ENCODE measurements at regions not wholly inside any gene's neighbourhood (a gene's known extent, or its start where the extent isn't known, plus 50 kb on each side); places are given as distances from the start of the nearest gene placed in this dataset.

DNA sequence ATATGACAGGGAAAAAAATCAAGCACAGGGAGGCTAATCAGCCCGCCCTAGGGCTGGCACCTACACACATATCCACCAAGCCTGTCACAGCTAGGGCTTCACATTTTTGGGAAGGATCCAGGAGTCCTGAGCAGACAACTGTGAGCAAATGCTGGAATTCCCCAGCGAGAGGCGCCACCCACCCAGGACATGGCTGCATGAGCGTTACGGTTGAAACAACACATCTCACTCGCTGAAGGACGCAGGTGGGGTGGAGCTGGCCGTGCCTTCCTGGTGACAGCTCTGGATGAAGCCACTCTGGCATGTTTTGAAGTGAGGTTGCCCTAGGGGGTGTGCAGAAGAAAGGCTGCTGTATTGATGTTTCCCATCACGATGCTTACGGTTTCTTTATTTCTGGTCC lies 315.1 kb upstream of the EEF2KMT start:
- H3K27me3 ChIP-seq (ENCODE audit: control insufficient read depth in 3 of 3, insufficient read depth in 3 of 3, low read length in 3 of 3), result no peaks in the 10 kb centered on the region
- H3K36me3 ChIP-seq (ENCODE audit: control insufficient read depth in 3 of 3, insufficient read depth in 2 of 3, low read depth in 1 of 3, low read length in 3 of 3), result no peaks in the 10 kb centered on the region
- no peak overlapping the region for H3K4me3 ChIP-seq (ENCODE audit: low read depth in 1 of 3, low read length in 3 of 3)
- FAIRE-seq (no peak), DNase-seq (no peak)
- H3K9me3 ChIP-seq (ENCODE audit: control insufficient read depth in 2 of 2, insufficient read depth in 1 of 2, low read depth in 1 of 2, low read length in 1 of 2), result no peaks in the 10 kb centered on the region
- no peak overlapping the region for H3K27ac ChIP-seq (ENCODE audit: low read depth in 1 of 3, low read length in 2 of 3)
- 38 to 44% (median 40%) methylated on average over 10 of the region's 10 CpGs for WGBS, 3 donors
- no peaks in the 10 kb centered on the region for H3K4me1 ChIP-seq (ENCODE audit: control insufficient read depth in 3 of 3, insufficient read depth in 2 of 3, low read depth in 1 of 3, low read length in 2 of 3)

DNA sequence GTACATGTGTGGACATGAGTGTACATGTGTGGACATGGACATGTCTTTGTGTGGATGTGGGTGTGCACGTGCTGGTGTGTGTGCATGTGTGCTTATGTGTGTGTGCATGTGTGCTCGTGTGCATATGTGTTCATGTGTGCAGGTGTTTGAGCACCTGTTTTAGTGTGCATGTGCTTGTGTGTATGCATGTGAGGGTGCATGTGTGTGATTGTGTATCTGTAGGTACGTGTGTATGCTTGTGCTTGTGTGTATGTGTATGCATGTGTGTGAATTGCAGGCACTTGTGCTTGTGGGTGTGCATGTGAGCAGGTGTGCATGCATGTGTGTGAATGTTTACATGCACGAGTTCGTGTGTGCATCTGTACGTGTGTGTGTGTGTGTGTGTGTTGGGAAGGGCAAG lies 300.6 kb upstream of the EEF2KMT start:
- FAIRE-seq, result no peak
- Histone ChIP-seq H3K9me3 (ENCODE audit: control insufficient read depth in 2 of 2, insufficient read depth in 1 of 2, low read depth in 1 of 2, low read length in 1 of 2) (no peaks in the 10 kb centered on the region), H3K36me3 (ENCODE audit: control insufficient read depth in 3 of 3, insufficient read depth in 2 of 3, low read depth in 1 of 3, low read length in 3 of 3) (no peaks in the 10 kb centered on the region), H3K27me3 (ENCODE audit: control insufficient read depth in 3 of 3, insufficient read depth in 3 of 3, low read length in 3 of 3) (peaks cover 0 to 2% (median 0%) of the 10 kb centered on the region in 3 donors), H3K4me1 (ENCODE audit: control insufficient read depth in 3 of 3, insufficient read depth in 2 of 3, low read depth in 1 of 3, low read length in 2 of 3) (no peaks in the 10 kb centered on the region), H3K27ac (ENCODE audit: low read depth in 1 of 3, low read length in 2 of 3) (no peak overlapping the region), H3K4me3 (ENCODE audit: low read depth in 1 of 3, low read length in 3 of 3) (no peak overlapping the region)
- no peak for DNase-seq
- WGBS, 3 donors, result 67 to 75% (median 75%) methylated on average over 6 of the region's 6 CpGs

DNA sequence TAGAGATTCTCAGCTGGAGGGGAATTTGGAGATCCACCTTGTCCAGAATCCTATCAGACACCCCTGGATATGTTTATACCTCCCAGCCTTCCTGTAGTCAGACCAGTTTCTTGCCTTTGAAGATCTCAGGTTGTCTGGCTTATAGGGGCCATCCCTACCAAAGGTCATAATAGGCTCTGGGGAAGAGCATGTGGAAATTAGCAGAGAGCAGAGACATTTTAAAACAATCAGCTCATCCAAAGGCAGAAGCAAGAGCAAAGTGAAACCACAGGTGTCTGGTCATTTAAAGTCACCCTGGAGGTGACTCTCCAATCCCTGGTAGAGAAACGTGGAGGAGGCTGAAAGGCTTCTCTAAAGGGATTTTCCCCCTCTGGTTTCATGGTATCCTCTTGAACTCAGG lies 299.3 kb upstream of the EEF2KMT start:
- DNase-seq (no peak), FAIRE-seq (no peak)
- Histone ChIP-seq H3K36me3 (ENCODE audit: control insufficient read depth in 3 of 3, insufficient read depth in 2 of 3, low read depth in 1 of 3, low read length in 3 of 3) (no peaks in the 10 kb centered on the region), H3K27ac (ENCODE audit: low read depth in 1 of 3, low read length in 2 of 3) (no peak overlapping the region), H3K27me3 (ENCODE audit: control insufficient read depth in 3 of 3, insufficient read depth in 3 of 3, low read length in 3 of 3) (peaks cover 0 to 2% (median 0%) of the 10 kb centered on the region in 3 donors), H3K9me3 (ENCODE audit: control insufficient read depth in 2 of 2, insufficient read depth in 1 of 2, low read depth in 1 of 2, low read length in 1 of 2) (no peaks in the 10 kb centered on the region), H3K4me3 (ENCODE audit: low read depth in 1 of 3, low read length in 3 of 3) (no peak overlapping the region), H3K4me1 (ENCODE audit: control insufficient read depth in 3 of 3, insufficient read depth in 2 of 3, low read depth in 1 of 3, low read length in 2 of 3) (no peaks in the 10 kb centered on the region)
- 13 to 46% (median 29%) methylated on average over 1 of the region's 1 CpG for WGBS, 3 donors

DNA sequence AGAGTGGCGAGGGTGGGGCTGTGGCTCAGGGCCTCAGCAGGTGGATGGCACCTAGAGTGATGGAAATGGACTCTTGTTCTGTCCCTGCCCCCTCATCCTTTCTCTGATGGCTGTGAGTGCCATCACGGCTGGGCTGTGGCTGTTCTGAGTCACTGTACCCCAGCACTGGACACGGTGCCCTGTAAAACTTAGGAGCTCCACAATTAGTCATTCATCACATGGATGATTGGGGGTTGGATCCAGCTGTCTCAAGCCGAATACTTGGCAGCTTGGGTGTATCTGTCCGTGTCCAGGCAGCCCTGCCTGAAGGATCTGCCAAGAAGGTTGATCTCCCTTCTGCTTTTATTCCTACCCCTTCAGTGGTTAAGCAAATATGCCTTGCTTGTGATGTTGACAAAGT lies 295.5 kb upstream of the EEF2KMT start:
- no peak overlapping the region for H3K27ac ChIP-seq (ENCODE audit: low read depth in 1 of 3, low read length in 2 of 3)
- no peak overlapping the region for H3K4me3 ChIP-seq (ENCODE audit: low read depth in 1 of 3, low read length in 3 of 3)
- 31 to 45% (median 41%) methylated on average over 5 of the region's 5 CpGs for WGBS, 3 donors
- H3K9me3 ChIP-seq (ENCODE audit: control insufficient read depth in 2 of 2, insufficient read depth in 1 of 2, low read depth in 1 of 2, low read length in 1 of 2), result no peaks in the 10 kb centered on the region
- DNase-seq (no peak), FAIRE-seq (no peak)
- peaks cover 0 to 2% (median 0%) of the 10 kb centered on the region in 3 donors for H3K27me3 ChIP-seq (ENCODE audit: control insufficient read depth in 3 of 3, insufficient read depth in 3 of 3, low read length in 3 of 3)
- no peaks in the 10 kb centered on the region for H3K4me1 ChIP-seq (ENCODE audit: control insufficient read depth in 3 of 3, insufficient read depth in 2 of 3, low read depth in 1 of 3, low read length in 2 of 3)
- H3K36me3 ChIP-seq (ENCODE audit: control insufficient read depth in 3 of 3, insufficient read depth in 2 of 3, low read depth in 1 of 3, low read length in 3 of 3), result no peaks in the 10 kb centered on the region

DNA sequence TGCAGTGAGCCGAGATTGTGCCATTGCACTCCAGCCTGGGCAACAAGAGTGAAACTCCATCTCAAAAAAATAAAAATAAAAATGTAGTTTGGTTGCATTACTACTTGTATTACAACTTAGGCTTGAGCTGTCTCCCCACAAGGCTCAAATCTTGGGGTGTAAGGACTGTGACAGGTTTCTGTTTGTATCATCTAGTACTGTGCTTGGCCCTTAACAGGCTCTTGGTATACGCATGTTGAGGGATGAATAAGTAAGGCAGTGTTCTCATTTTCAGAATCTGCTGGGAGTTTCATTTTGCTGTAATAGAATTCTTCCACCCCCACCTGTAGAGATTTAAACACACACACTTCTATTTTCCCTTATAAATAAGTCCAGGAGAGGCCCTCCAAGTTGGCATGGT lies 289.4 kb upstream of the EEF2KMT start:
- FAIRE-seq (no peak), DNase-seq (no peak)
- Histone ChIP-seq H3K9me3 (ENCODE audit: control insufficient read depth in 2 of 2, insufficient read depth in 1 of 2, low read depth in 1 of 2, low read length in 1 of 2) (no peaks in the 10 kb centered on the region), H3K4me3 (ENCODE audit: low read depth in 1 of 3, low read length in 3 of 3) (no peak overlapping the region), H3K27ac (ENCODE audit: low read depth in 1 of 3, low read length in 2 of 3) (no peak overlapping the region), H3K36me3 (ENCODE audit: control insufficient read depth in 3 of 3, insufficient read depth in 2 of 3, low read depth in 1 of 3, low read length in 3 of 3) (no peaks in the 10 kb centered on the region), H3K4me1 (ENCODE audit: control insufficient read depth in 3 of 3, insufficient read depth in 2 of 3, low read depth in 1 of 3, low read length in 2 of 3) (no peaks in the 10 kb centered on the region), H3K27me3 (ENCODE audit: control insufficient read depth in 3 of 3, insufficient read depth in 3 of 3, low read length in 3 of 3) (no peaks in the 10 kb centered on the region)
- WGBS, 3 donors, result 79 to 85% (median 81%) methylated on average over 2 of the region's 2 CpGs

DNA sequence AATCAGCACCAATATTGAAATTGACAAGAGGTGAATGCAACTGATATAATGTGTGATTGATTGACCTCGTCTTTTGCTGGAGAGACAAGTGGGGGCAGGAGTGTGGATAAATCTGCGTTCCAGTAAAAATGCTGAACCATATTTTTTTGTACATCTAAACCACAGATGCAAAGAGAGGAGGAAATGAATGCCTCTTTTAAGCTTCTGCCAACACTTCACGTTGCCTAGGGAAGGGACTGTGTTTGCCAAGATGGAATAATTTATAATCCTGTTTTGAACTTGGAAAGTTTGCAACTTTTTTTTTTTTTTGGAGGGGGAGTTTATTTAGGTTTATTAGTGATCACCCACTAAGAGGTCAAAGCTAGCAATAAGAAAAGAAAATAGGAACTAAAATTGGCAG lies 288.2 kb upstream of the EEF2KMT start:
- no peaks in the 10 kb centered on the region for H3K27me3 ChIP-seq (ENCODE audit: control insufficient read depth in 3 of 3, insufficient read depth in 3 of 3, low read length in 3 of 3)
- H3K36me3 ChIP-seq (ENCODE audit: control insufficient read depth in 3 of 3, insufficient read depth in 2 of 3, low read depth in 1 of 3, low read length in 3 of 3), result no peaks in the 10 kb centered on the region
- no peak overlapping the region for H3K27ac ChIP-seq (ENCODE audit: low read depth in 1 of 3, low read length in 2 of 3)
- 50 to 60% (median 53%) methylated on average over 3 of the region's 3 CpGs for WGBS, 3 donors
- H3K4me3 ChIP-seq (ENCODE audit: low read depth in 1 of 3, low read length in 3 of 3), result no peak overlapping the region
- H3K4me1 ChIP-seq (ENCODE audit: control insufficient read depth in 3 of 3, insufficient read depth in 2 of 3, low read depth in 1 of 3, low read length in 2 of 3), result no peaks in the 10 kb centered on the region
- FAIRE-seq (no peak), DNase-seq (no peak)
- H3K9me3 ChIP-seq (ENCODE audit: control insufficient read depth in 2 of 2, insufficient read depth in 1 of 2, low read depth in 1 of 2, low read length in 1 of 2), result no peaks in the 10 kb centered on the region

DNA sequence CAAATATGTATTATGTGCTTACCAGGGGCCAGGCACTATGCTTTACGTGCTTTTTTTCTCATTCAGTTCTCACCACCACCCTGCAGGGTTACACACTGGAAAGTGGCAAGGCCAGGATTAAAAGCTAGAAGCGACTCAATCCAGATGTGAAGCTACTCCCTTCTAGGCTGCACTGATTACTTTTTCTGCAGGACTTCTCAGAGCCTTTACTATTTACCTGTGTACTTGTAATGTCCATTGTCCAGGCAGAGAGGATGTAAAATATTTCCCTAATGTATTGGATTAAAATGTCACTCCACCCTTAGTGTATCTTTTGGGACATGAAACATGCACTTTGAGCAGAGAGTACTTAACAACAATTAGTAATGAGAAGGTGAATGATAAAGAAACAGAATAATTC lies 287.5 kb upstream of the EEF2KMT start:
- Histone ChIP-seq H3K27ac (ENCODE audit: low read depth in 1 of 3, low read length in 2 of 3) (no peak overlapping the region), H3K9me3 (ENCODE audit: control insufficient read depth in 2 of 2, insufficient read depth in 1 of 2, low read depth in 1 of 2, low read length in 1 of 2) (no peaks in the 10 kb centered on the region), H3K4me3 (ENCODE audit: low read depth in 1 of 3, low read length in 3 of 3) (no peak overlapping the region), H3K36me3 (ENCODE audit: control insufficient read depth in 3 of 3, insufficient read depth in 2 of 3, low read depth in 1 of 3, low read length in 3 of 3) (no peaks in the 10 kb centered on the region), H3K27me3 (ENCODE audit: control insufficient read depth in 3 of 3, insufficient read depth in 3 of 3, low read length in 3 of 3) (no peaks in the 10 kb centered on the region), H3K4me1 (ENCODE audit: control insufficient read depth in 3 of 3, insufficient read depth in 2 of 3, low read depth in 1 of 3, low read length in 2 of 3) (no peaks in the 10 kb centered on the region)
- no peak for DNase-seq
- 80 to 89% (median 85%) methylated on average over 2 of the region's 2 CpGs for WGBS, 3 donors
- FAIRE-seq, result no peak

DNA sequence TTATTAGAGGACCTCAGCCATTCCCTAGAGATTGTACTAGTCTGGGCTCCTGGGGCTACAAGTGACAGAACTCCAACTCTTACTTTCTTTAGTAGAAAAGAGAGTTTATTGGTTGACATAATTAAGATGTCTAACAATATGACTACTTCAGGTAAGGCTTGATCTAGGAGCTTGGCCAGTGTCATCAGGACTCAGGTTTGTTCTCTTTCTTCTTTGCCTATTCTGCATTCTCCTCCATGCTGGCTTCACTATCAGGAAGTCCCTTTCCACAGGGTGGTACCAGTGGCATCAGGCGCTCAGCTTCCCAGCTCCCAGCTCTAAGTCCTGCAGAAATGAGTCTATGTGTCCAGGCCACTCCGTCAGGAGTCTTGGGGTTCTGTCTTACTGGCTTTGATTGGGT lies 286.1 kb upstream of the EEF2KMT start:
- H3K4me3 ChIP-seq (ENCODE audit: low read depth in 1 of 3, low read length in 3 of 3), result no peak overlapping the region
- DNase-seq (no peak), FAIRE-seq (no peak)
- H3K27ac ChIP-seq (ENCODE audit: low read depth in 1 of 3, low read length in 2 of 3), result no peak overlapping the region
- H3K27me3 ChIP-seq (ENCODE audit: control insufficient read depth in 3 of 3, insufficient read depth in 3 of 3, low read length in 3 of 3), result no peaks in the 10 kb centered on the region
- no peaks in the 10 kb centered on the region for H3K4me1 ChIP-seq (ENCODE audit: control insufficient read depth in 3 of 3, insufficient read depth in 2 of 3, low read depth in 1 of 3, low read length in 2 of 3)
- H3K36me3 ChIP-seq (ENCODE audit: control insufficient read depth in 3 of 3, insufficient read depth in 2 of 3, low read depth in 1 of 3, low read length in 3 of 3), result no peaks in the 10 kb centered on the region
- WGBS, 3 donors, result 70 to 76% (median 74%) methylated on average over 2 of the region's 2 CpGs
- H3K9me3 ChIP-seq (ENCODE audit: control insufficient read depth in 2 of 2, insufficient read depth in 1 of 2, low read depth in 1 of 2, low read length in 1 of 2), result no peaks in the 10 kb centered on the region

DNA sequence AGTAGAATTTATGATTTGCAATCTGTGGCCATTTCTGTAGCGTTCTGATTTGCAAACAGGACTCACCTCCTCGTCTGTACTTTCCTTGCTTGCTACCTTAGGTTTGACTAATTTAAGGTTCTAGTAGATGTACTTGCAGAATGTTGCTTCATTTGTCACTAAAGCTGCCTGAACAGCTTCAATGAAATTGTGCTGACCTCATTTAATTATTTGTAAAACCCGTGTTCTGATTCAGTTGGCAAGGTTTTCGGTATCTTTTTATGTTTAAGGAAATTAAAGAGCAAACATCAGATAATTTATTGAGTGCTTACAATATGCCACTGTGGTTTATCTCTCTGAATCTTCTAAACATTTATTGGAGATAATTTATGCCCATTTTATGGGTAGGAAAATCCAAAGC lies 284.9 kb upstream of the EEF2KMT start:
- no peaks in the 10 kb centered on the region for H3K36me3 ChIP-seq (ENCODE audit: control insufficient read depth in 3 of 3, insufficient read depth in 2 of 3, low read depth in 1 of 3, low read length in 3 of 3)
- no peak for FAIRE-seq
- H3K9me3 ChIP-seq (ENCODE audit: control insufficient read depth in 2 of 2, insufficient read depth in 1 of 2, low read depth in 1 of 2, low read length in 1 of 2), result no peaks in the 10 kb centered on the region
- no peaks in the 10 kb centered on the region for H3K4me1 ChIP-seq (ENCODE audit: control insufficient read depth in 3 of 3, insufficient read depth in 2 of 3, low read depth in 1 of 3, low read length in 2 of 3)
- H3K4me3 ChIP-seq (ENCODE audit: low read depth in 1 of 3, low read length in 3 of 3), result no peak overlapping the region
- no peak for DNase-seq
- H3K27me3 ChIP-seq (ENCODE audit: control insufficient read depth in 3 of 3, insufficient read depth in 3 of 3, low read length in 3 of 3), result no peaks in the 10 kb centered on the region
- H3K27ac ChIP-seq (ENCODE audit: low read depth in 1 of 3, low read length in 2 of 3), result no peak overlapping the region
- WGBS, 3 donors, result 83 to 89% (median 83%) methylated on average over 4 of the region's 4 CpGs

Data from small intestine (tissue), 7 donors.